Breast epithelium (tissue), 4 donors: ENCODE measurements at regions not wholly inside any gene's neighbourhood (a gene's known extent, or its start where the extent isn't known, plus 50 kb on each side); places are given as distances from the start of the nearest gene placed in this dataset.

ENCODE experiments used
- DNase-seq, 2 donors: peaks; one replicate each; pipeline ENCODE4 v3.0.0-alpha.2; 2019; ENCODE audit warnings: low spot score in 2 of 2
- H3K27ac ChIP-seq, 2 donors: fragments of 200-600 bp; sonication (generic) in 1 of 2; one replicate each; pipeline ENCODE4 v1.5.1; 2016 to 2019; ENCODE audit warnings: mild to moderate bottlenecking in 1 of 2
- H3K27me3 ChIP-seq, 2 donors: fragments of 200-600 bp; sonication (generic) in 1 of 2; one replicate each; pipeline versions ENCODE4 v1.5.1 to v1.6.0; 2017 to 2019; ENCODE audit warnings: control low read depth in 1 of 2, mild to moderate bottlenecking in 1 of 2
- H3K36me3 ChIP-seq: fragments of 200-600 bp; one replicate; pipeline ENCODE4 v1.5.1; 2019
- H3K4me1 ChIP-seq, 2 donors: fragments of 200-600 bp; sonication (generic); one replicate each; pipeline ENCODE4 v1.5.1; 2016 to 2019; ENCODE audit warnings: control low read depth in 1 of 2
- H3K4me3 ChIP-seq, 3 donors: fragments of 200-600 bp; sonication (generic); 1 replicate in 2 of 3; 2 replicates in 1 of 3; pipeline ENCODE4 v1.5.1; 2016 to 2019; ENCODE audit warnings: mild to moderate bottlenecking in 3 of 3, moderate library complexity in 2 of 3
- H3K9me3 ChIP-seq, 2 donors: fragments of 200-600 bp; sonication (generic) in 1 of 2; one replicate each; pipeline ENCODE4 v1.5.1; 2016 to 2019; ENCODE audit warnings: control low read depth in 1 of 2
- CTCF ChIP-seq, 3 donors: fragments of 450-650 bp; IDR thresholded peaks; one replicate each; pipeline ENCODE4 v1.5.1; 2016 to 2017; ENCODE audit warnings: antibody characterized with exemption in 3 of 3, mild to moderate bottlenecking in 3 of 3, moderate library complexity in 3 of 3
- POLR2A ChIP-seq: fragments of 450-650 bp; IDR thresholded peaks from one replicate; pipeline ENCODE4 v1.6.1; 2016; ENCODE audit warnings: antibody characterized with exemption, mild to moderate bottlenecking, moderate library complexity
- POLR2AphosphoS5 ChIP-seq, 3 donors: sonication (generic); formaldehyde crosslinking; IDR thresholded peaks; one replicate each; pipeline ENCODE4 v1.6.1; 2017; ENCODE audit warnings: antibody characterized with exemption in 3 of 3
- intact Hi-C: fragments of 100-400 bp; cut with DNase I; formaldehyde crosslinking; loops from one replicate; pipeline ENCODE4 v1.15.1; 2023; ENCODE audit warnings: low total_unique reads

- no peak for DNase-seq
- no peaks in the 10 kb centered on the region for H3K9me3 ChIP-seq
- H3K4me3 ChIP-seq, result no peak overlapping the region
- no peaks in the 10 kb centered on the region for H3K4me1 ChIP-seq
- H3K27me3 ChIP-seq, result no peaks in the 10 kb centered on the region
- TF ChIP-seq POLR2A (no peak), CTCF (IDR thresholded peaks at IDR 0.05) (peak; percentile 24 to 74 (median 71))
- H3K27ac ChIP-seq, result no peak overlapping the region
- H3K36me3 ChIP-seq, result no peaks in the 10 kb centered on the region
- intact Hi-C loops, result loop anchor here (10.0 kb wide), 1 partner anchor 112 kb away; no protein-coding TSS in a partner anchor
Measured at GRCh38 chr10:4767033-4767814, 58.8 kb upstream of the AKR1E2 start.

DNA sequence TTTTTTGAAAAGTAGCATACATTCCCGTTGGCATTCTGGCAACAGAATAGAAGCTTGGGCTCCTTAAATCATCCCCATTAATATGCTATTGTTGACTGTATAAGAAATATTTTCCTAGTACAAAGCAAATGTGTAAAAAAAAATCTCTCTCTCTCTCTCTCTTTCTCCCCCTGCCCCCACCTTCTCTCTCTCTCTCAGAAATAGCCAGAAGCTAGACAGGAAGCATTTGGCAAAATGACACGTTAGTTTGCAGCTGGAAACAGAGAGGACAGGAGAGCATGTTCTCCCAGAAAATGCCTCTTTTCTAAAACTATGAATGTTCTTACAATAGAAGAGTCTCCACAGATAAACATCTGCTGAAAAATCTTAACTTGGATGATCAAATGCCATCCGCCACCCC is 59.6 kb upstream of the AKR1E2 start:
- no peaks in the 10 kb centered on the region for H3K9me3 ChIP-seq
- DNase-seq, result no peak
- no peaks in the 10 kb centered on the region for H3K4me1 ChIP-seq
- peak overlapping the region in 1 of 2 donors; percentile 4 for H3K27ac ChIP-seq
- TF ChIP-seq POLR2AphosphoS5 (IDR thresholded peaks at IDR 0.05) (no peak), CTCF (IDR thresholded peaks at IDR 0.05) (no peak), POLR2A (no peak)
- intact Hi-C loops, result loop anchor here (10.0 kb wide), 1 partner anchor 112 kb away; no protein-coding TSS in a partner anchor
- H3K4me3 ChIP-seq, result no peak overlapping the region
- no peaks in the 10 kb centered on the region for H3K36me3 ChIP-seq
- no peaks in the 10 kb centered on the region for H3K27me3 ChIP-seq

GRCh38 chr10:4765428-4765827 is 60.6 kb upstream of the AKR1E2 start:
- no peaks in the 10 kb centered on the region for H3K4me1 ChIP-seq
- intact Hi-C loops, result loop anchor here (10.0 kb wide), 1 partner anchor 111 kb away; no protein-coding TSS in a partner anchor
- H3K27ac ChIP-seq, result no peak overlapping the region
- no peak overlapping the region for H3K4me3 ChIP-seq
- no peaks in the 10 kb centered on the region for H3K36me3 ChIP-seq
- TF ChIP-seq POLR2A (no peak), POLR2AphosphoS5 (IDR thresholded peaks at IDR 0.05) (no peak), CTCF (IDR thresholded peaks at IDR 0.05) (no peak)
- no peak for DNase-seq
- H3K9me3 ChIP-seq, result no peaks in the 10 kb centered on the region
- no peaks in the 10 kb centered on the region for H3K27me3 ChIP-seq

- intact Hi-C loops, result loop anchor here (10.0 kb wide), 1 partner anchor 109 kb away; no protein-coding TSS in a partner anchor
Measured at GRCh38 chr10:4763960-4764428, 62.0 kb upstream of the AKR1E2 start.

More at GRCh38 chr10:4763960-4764428, 62.0 kb upstream of the AKR1E2 start:
- no peak for DNase-seq
- no peaks in the 10 kb centered on the region for H3K9me3 ChIP-seq
- no peaks in the 10 kb centered on the region for H3K4me1 ChIP-seq
- H3K36me3 ChIP-seq, result no peaks in the 10 kb centered on the region
- H3K4me3 ChIP-seq, result no peak overlapping the region
- H3K27ac ChIP-seq, result no peak overlapping the region
- H3K27me3 ChIP-seq, result no peaks in the 10 kb centered on the region
- TF ChIP-seq POLR2AphosphoS5 (IDR thresholded peaks at IDR 0.05) (no peak), CTCF (IDR thresholded peaks at IDR 0.05) (no peak), POLR2A (no peak)
